GM12878 (cell line): ENCODE measurements at regions not wholly inside any gene's neighbourhood (a gene's known extent, or its start where the extent isn't known, plus 50 kb on each side); places are given as distances from the start of the nearest gene placed in this dataset.

Experiments used
- ATAC-seq: fragments of 200-7000 bp; cut with Tn5 transposase; 3 replicates; pipeline ENCODE4 v1.9.1; 2020; ENCODE audit warnings: mild to moderate bottlenecking, moderate library complexity
- BruUV-seq: library from RNA; stranded (reverse); fragments of 400-500 nt; replicated peaks from 2 replicates; lab custom pipeline; 2021; lab: Mats Ljungman, UMichigan
- CTCF ChIA-PET: fragments of 300-600 bp; sonication (Branson Sonifier 250); formaldehyde crosslinking; extraction: SDS; loops from one replicate; lab custom pipeline; 2021; ENCODE audit warnings: inconsistent platforms; lab: Yijun Ruan, JAX
- POLR2A ChIA-PET: fragments of 350-600 bp; formaldehyde crosslinking; extraction: SDS; loops from one replicate; lab custom pipeline; 2021; ENCODE audit warnings: inconsistent platforms; lab: Charles Lee
- RAD21 ChIA-PET: fragments of 300-600 bp; sonication (Branson Sonifier 250); formaldehyde crosslinking; loops from one replicate; lab custom pipeline; 2023; ENCODE audit warnings: antibody characterized with exemption; ENCODE audit not compliant: unreplicated experiment; lab: Charles Lee
- SMC1A ChIA-PET: fragments of 300-600 bp; sonication (Branson Sonifier 250); formaldehyde crosslinking; loops from one replicate; lab custom pipeline; 2023; ENCODE audit not compliant: unreplicated experiment, uncharacterized antibody; lab: Charles Lee
- DNase-seq: peaks from one replicate; pipeline ENCODE4 v3.0.0-alpha.2; 2011; ENCODE audit warnings: low read depth, low spot score
- FAIRE-seq: peaks from 3 replicates; lab custom pipeline; 2011; peaks lifted over from hg19 to GRCh38; lab: Jason Lieb, UNC
- H2AFZ ChIP-seq: 2 replicates; pipeline ENCODE4 v1.6.0; 2011; ENCODE audit warnings: low read depth, low read length, control low read depth; ENCODE audit not compliant: control insufficient read depth
- H3K27ac ChIP-seq: 2 replicates; pipeline ENCODE4 v1.5.1; 2011; ENCODE audit warnings: control low read depth; ENCODE audit not compliant: control insufficient read depth, insufficient read depth
- H3K27me3 ChIP-seq, 2 experiments: replicated peaks in 1 of 2; 2 replicates each; pipeline versions ENCODE4 v1.6.0 to v1.6.1; 2011; ENCODE audit warnings: low read length in 1 of 2; ENCODE audit not compliant: control insufficient read depth in 2 of 2, insufficient read depth in 2 of 2
- H3K36me3 ChIP-seq, 2 experiments: 2 replicates each; pipeline ENCODE4 v1.5.1; 2011; ENCODE audit warnings: low read length in 1 of 2; ENCODE audit not compliant: control insufficient read depth in 2 of 2, insufficient read depth in 2 of 2
- H3K4me1 ChIP-seq: 2 replicates; pipeline ENCODE4 v1.6.1; 2011; ENCODE audit warnings: mild to moderate bottlenecking, low read length, moderate library complexity, mixed read lengths; ENCODE audit not compliant: control insufficient read depth, insufficient read depth
- H3K4me2 ChIP-seq: 2 replicates; pipeline ENCODE4 v1.6.0; 2011; ENCODE audit warnings: control low read depth; ENCODE audit not compliant: control insufficient read depth, insufficient read depth
- H3K4me3 ChIP-seq: fragments of 200-600 bp; sonication (generic); 2 replicates; pipeline ENCODE4 v1.5.1; 2016
- H3K79me2 ChIP-seq: 2 replicates; pipeline ENCODE4 v1.6.0; 2011; ENCODE audit warnings: low read length; ENCODE audit not compliant: control insufficient read depth, insufficient read depth
- H3K9ac ChIP-seq: 2 replicates; pipeline ENCODE4 v1.8.0; 2011; ENCODE audit warnings: low read length, control low read depth, mixed read lengths; ENCODE audit not compliant: control insufficient read depth, insufficient read depth
- H3K9me3 ChIP-seq: replicated peaks from 3 replicates; pipeline ENCODE4 v1.5.1; 2011; ENCODE audit warnings: mild to moderate bottlenecking, low read length; ENCODE audit not compliant: control insufficient read depth, insufficient read depth
- H4K20me1 ChIP-seq: 2 replicates; pipeline ENCODE4 v1.6.0; 2011; ENCODE audit not compliant: control insufficient read depth, insufficient read depth
- ATF7 ChIP-seq: fragments of 450-650 bp; IDR thresholded peaks from 2 replicates; pipeline ENCODE4 v1.6.1; 2016; ENCODE audit warnings: low read depth, mild to moderate bottlenecking
- E2F8 ChIP-seq: fragments of 450-650 bp; IDR thresholded peaks from 2 replicates; pipeline ENCODE4 v1.6.1; 2018; ENCODE audit warnings: mild to moderate bottlenecking, low read depth, moderate library complexity; ENCODE audit not compliant: partially characterized antibody
- FOS ChIP-seq: IDR thresholded peaks from 3 replicates; pipeline ENCODE4 v1.6.1; 2011; ENCODE audit warnings: borderline replicate concordance; ENCODE audit not compliant: insufficient read length; ENCODE audit errors: extremely low read depth
- FOXM1 ChIP-seq: IDR thresholded peaks from 2 replicates; pipeline ENCODE4 v1.6.1; 2012; ENCODE audit warnings: low read depth, mild to moderate bottlenecking, inconsistent platforms, low read length, moderate library complexity
- GABPA ChIP-seq: IDR thresholded peaks from 2 replicates; pipeline ENCODE4 v1.6.1; 2014; ENCODE audit warnings: antibody characterized with exemption, low read depth, mild to moderate bottlenecking, inconsistent platforms
- IRF3 ChIP-seq: fragments of 450-650 bp; IDR thresholded peaks from 2 replicates; pipeline ENCODE4 v1.6.1; 2014; ENCODE audit warnings: mild to moderate bottlenecking
- NRF1 ChIP-seq: conservative IDR thresholded peaks from 2 replicates; pipeline ENCODE4 v1.6.1; 2011; ENCODE audit warnings: mild to moderate bottlenecking, low read depth, low read length, improper control_type of control experiment
- RAD21 ChIP-seq: IDR thresholded peaks from 2 replicates; pipeline ENCODE4 v1.6.1; 2011; ENCODE audit warnings: mild to moderate bottlenecking, low read depth, low read length, moderate library complexity; ENCODE audit not compliant: insufficient read depth
- REST ChIP-seq: IDR thresholded peaks from 2 replicates; pipeline ENCODE4 v1.6.1; 2012; ENCODE audit warnings: mild to moderate bottlenecking, low read depth, low read length
- SREBF1 ChIP-seq: IDR thresholded peaks from 2 replicates; pipeline ENCODE4 v1.6.1; 2012; ENCODE audit warnings: mild to moderate bottlenecking, low read length
- TCF12 ChIP-seq: IDR thresholded peaks from 2 replicates; pipeline ENCODE4 v1.6.1; 2011; ENCODE audit warnings: low read depth, mild to moderate bottlenecking, low read length
- ZBTB4 ChIP-seq: fragments of 450-650 bp; formaldehyde crosslinking; IDR thresholded peaks from 2 replicates; pipeline ENCODE4 v1.4.0; 2022; ENCODE audit warnings: mild to moderate bottlenecking, moderate library complexity
- ZNF384 ChIP-seq: IDR thresholded peaks from 2 replicates; pipeline ENCODE4 v1.6.1; 2012; ENCODE audit warnings: low read depth, mild to moderate bottlenecking, low read length, improper control_type of control experiment, borderline replicate concordance
- WGBS: methylation state at CpG from one replicate; pipeline ENCODE4 v1.1.6; 2016; ENCODE audit warnings: low lambda C conversion rate; ENCODE audit not compliant: insufficient replicate concordance, insufficient coverage; ENCODE audit errors: missing lambda C conversion rate; 5-methylcytosine and 5-hydroxymethylcytosine counted together
- in situ Hi-C: fragments of 300-500 bp; cut with MboI; formaldehyde crosslinking; loops from 9 replicates; pipeline ENCODE4 v1.14.3; 2018; ENCODE audit warnings: mixed read lengths
- intact Hi-C: fragments of 100-400 bp; cut with micrococcal nuclease; formaldehyde crosslinking; loops from one replicate; pipeline ENCODE4 v1.14.2; 2022; ENCODE audit not compliant: unreplicated experiment

- RAD21 ChIA-PET = no interaction called here
- no peak overlapping the region for H3K4me3 ChIP-seq
- POLR2A ChIA-PET = no interaction called here
- in situ Hi-C loops = no loop called here
- H3K9me3 ChIP-seq = peaks cover 3% of the 10 kb centered on the region; the same call in 1 of the 3 replicates
- intact Hi-C loops = no loop called here
- no peaks in the 10 kb centered on the region for H3K36me3 ChIP-seq
- DNase-seq (no peak), FAIRE-seq (no peak), ATAC-seq (no peak)
- WGBS = 87% methylated on average over 2 of the region's 2 CpGs
- no peaks in the 10 kb centered on the region for H3K27me3 ChIP-seq
- H3K9ac ChIP-seq = no peak overlapping the region
- CTCF ChIA-PET = interaction anchor here (1.0 kb wide), 1 partner anchor 310 kb away, joined by 3 read pairs; no protein-coding TSS in a partner anchor
- peaks cover 1% of the 10 kb centered on the region; the same call in 1 of the 2 replicates for H3K4me1 ChIP-seq
- no peak overlapping the region for H3K27ac ChIP-seq
- BruUV-seq = no TSS peak
- H2AFZ ChIP-seq = no peak overlapping the region
- no peak overlapping the region for H3K4me2 ChIP-seq
- H4K20me1 ChIP-seq = no peaks in the 10 kb centered on the region
- no peaks in the 10 kb centered on the region for H3K79me2 ChIP-seq
- SMC1A ChIA-PET = interaction anchor here (0.7 kb wide), 1 partner anchor 1206 kb away, joined by 3 read pairs; no protein-coding TSS in a partner anchor
- no peak for TF ChIP-seq NRF1
- no peak for TF ChIP-seq ZNF384
- no peak for TF ChIP-seq TCF12
- no peak for TF ChIP-seq FOS
- no peak for TF ChIP-seq REST
- no peak for TF ChIP-seq GABPA
- TF ChIP-seq FOXM1 = no peak
- TF ChIP-seq RAD21 = no peak
- TF ChIP-seq IRF3 = no peak
- TF ChIP-seq ZBTB4 (CRISPR knock-in tag) = no peak
- TF ChIP-seq ATF7 = no peak
- TF ChIP-seq SREBF1 = no peak
- no peak for TF ChIP-seq E2F8
Measured at GRCh38 chr17:68106085-68106484, 70.5 kb downstream of the KPNA2 start.
